ENCODE measurements at regions not wholly inside any gene's neighbourhood (a gene's known extent, or its start where the extent isn't known, plus 50 kb on each side); places are given as distances from the start of the nearest gene placed in this dataset.
"Not testable (repeated sequence)": the region's sequence is repeated elsewhere in the genome, so short reads cannot be mapped to it uniquely, and the experiment has no call there.

DNA sequence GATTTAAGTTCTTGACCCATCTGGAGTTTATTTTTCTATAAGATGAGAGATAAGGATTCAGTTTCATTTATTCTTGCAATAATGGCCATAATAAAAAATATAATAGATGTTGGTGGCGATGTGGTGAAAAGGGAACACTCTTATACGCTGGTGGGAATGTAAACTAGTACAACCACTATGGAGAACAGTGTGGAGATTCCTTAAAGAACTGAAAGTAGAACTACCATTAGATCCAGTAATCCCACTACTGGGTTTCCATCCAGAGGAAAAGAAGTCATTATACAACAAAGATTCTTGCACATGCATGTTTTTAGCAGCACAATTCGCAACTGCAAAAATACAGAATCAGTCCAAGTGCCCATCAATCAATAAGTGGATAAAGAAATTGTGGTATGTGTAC lies 1040.5 kb upstream of the GYPC start:
- DNase-seq (ENCODE audit: low spot score) = no peak

DNA sequence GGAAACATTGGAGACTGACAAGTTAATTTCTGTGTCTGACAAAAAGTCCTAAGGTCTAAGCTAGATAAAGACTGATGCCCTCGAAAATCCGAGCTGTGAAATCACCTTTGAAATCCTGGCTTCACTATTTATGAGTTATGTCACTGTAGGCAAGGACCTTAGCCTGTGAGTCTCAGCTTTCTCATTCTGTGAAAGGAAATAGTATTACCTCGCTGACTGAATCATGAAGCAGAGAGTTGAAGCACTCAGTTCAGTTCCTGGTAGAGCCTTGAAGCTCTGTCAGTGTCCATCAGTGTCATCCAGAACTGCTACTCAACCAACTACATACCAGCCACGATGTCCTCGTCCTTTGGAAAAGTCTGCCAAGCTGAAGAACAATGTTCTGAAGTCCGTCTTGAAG lies 1025.6 kb upstream of the GYPC start:
- no peak for DNase-seq (ENCODE audit: low spot score)

DNA sequence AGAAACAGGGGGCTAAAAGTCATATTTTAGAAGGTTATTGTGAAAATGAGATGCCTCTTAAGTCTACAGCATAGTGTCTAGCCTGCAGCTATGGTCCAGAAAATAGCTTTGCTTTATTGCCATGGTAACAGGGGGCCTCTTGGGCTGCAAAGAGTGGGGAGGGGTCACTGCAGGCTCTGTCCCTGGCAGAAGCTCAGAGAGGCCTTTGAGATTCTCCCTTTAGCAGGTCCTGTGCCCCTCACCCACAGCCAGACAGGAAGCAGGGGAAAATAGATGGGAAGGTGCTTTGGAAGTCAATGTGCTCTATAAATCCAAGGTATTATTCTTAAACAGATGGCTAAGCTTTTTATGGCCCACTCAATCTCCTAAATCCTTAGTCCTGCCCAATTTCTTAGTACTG lies 1021.3 kb upstream of the GYPC start:
- DNase-seq (ENCODE audit: low spot score) = no peak

DNA sequence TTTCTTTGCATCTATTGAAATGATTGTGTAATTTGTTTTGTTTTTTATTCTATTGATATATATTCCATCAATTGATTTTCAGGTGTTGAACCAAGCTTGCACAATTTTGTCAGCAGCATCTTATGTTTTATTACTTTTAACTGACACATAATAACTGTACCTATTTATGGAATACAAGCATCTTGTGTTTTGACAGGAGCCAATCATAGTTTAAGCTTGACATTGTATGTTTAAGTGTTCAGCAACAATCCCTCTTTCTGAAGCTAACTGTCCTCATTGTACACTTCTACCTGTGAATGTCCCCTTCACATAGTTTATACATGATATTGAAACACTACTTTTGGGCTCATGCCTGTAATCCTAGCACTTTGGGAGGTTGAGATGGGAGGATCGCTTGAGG lies 1017.6 kb upstream of the GYPC start:
- DNase-seq (ENCODE audit: low spot score) = no peak

DNA sequence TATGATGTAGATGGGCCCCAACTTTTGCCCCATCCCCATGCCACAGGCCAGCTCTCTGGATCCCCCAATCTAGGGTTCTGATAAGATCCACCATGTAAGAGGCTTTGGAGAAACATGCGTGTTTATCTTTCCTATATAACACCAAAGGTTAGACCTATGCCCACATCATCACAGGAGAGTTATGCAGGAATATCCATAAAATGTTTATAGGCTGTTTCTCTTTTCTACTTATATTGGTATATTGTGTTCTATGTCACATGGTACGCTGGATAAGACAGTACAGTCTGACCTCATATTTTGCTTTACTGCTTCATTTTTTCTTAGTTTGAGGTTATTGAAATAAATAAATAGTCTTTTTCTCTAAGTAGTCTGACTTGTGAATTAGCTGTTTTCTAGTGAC lies 1013.9 kb upstream of the GYPC start:
- DNase-seq (ENCODE audit: low spot score) = no peak

DNA sequence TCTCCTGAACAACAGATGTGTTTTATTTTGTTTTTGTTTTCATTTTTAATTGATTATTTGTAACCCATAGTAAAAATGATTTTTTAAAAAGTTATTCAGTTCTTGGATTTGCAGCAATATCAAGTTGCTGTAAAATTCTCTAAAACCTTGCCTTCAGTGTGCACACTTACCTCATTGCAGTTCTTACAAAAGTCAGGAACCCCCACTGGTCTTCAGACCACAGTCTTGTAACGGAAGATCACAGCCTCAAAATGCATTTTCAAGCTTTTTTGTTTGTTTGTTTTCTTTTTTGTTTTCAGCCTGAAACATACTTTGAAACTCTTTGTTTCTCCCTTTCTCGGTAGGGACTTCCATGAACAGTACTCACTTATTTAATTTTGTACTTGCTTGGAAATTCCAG lies 1012.8 kb upstream of the GYPC start:
- no peak for DNase-seq (ENCODE audit: low spot score)

DNA sequence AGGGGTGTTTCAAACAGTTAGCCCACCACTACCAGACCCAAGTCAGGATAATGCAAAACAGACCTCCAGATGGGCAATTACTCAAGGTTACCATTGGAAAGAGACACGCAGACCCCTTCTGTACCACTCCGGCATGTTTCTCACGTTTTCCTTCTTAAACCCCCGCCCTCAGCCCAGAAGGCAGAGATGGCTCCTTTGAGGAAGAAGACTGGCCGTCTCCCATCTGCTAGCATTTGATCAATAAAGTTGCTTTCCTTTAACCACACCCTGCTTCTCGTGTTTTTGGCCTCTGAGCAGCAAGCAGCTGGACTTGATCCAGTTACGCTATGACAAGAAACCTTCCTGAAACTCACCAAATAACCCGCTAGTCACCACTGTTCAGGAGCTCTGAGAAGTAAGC lies 1012.4 kb upstream of the GYPC start:
- DNase-seq (ENCODE audit: low spot score) = no peak

DNA sequence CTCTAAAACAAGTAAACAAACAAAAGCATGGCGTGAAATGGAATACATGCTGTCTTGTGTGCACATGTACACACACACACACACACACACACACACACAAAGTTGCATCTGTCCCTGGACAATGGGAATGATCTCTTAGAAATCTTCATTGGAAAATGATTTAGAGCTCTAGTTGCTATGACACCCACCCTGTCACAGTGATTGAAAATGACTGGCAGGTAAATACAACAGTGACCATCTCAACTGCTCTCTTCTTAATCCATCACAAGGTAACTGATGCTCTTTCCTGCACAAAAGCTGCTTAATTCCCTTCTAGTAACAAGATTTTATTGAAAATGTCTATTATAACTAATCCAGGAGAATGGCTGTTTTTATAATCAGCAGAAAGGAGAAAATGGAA lies 1011.7 kb upstream of the GYPC start:
- DNase-seq (ENCODE audit: low spot score) = no peak

DNA sequence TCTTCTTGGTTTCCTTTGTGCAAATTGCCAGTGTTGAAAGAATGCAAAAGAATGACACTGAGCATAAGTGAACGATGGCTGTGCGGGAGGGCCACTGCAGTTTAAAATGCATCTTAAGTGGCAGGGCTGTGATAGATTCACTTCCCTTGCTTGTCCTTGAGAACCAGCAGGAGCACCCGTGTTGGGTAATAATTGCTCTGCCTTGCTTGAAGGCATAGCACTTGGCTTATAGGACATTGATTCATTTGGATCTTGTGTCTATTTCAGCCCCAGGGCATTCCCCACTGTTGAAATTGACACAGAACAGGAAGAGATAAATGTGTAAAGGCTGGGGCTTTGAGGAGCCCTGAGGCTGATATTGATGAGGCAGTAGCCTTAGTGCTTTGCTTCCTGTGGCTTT lies 1003.7 kb upstream of the GYPC start:
- no peak for DNase-seq (ENCODE audit: low spot score)

DNA sequence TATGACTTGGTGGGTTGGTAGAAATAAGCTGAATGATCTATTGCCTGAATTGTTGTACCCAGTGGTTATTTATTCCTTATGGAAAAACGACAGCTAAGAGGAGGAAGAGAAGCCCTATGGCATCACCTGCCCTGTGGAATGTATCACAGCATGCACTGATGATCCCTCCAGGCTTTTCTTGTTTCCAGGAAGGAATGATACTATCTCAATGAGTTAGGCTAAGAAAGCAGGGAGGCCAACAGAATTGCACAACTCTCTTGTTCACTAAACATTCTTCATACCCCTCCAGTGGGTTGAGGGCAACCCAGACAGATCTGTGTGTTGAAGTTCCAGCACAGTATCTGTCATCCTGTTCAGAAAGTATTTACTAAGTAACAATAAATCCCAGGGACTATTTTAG lies 1001.7 kb upstream of the GYPC start:
- no peak for DNase-seq (ENCODE audit: low spot score)

DNA sequence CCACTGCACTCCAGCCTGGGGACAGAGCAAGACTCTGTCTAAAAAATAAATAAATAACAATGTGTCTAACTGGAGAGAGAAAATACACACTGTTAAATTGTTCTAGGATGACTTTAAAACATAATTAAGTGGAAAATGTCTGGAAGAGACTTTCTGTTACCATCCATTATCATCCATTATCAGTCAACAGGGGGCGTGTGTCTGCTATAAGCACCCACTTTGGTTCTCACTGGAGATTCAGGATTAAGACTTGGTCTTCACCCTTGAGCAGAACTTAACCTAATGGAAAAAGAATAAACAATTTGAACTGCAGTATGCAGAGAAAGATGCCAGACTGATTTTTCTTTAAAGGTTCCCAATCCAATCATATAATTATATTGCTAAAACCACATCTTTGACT lies 999.8 kb upstream of the GYPC start:
- DNase-seq (ENCODE audit: low spot score) = no peak

DNA sequence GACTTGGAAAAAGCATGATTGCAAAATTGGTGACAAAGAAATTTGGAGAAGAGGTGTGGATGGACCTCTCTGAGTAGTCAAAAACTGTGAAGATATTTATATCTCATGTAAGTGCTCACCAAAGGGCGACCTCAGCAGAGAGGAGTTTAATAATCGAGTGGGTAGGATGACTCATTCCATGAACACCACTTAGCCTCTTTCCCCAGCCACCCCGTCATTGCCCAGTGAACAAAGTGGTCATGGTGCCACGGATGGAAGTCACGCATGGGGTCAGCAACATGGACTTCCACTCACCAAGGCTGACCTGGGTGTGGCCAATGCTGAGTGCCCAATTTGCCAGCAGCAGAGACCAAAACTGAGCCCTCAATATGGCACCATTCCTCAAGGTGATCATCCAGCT lies 997.4 kb upstream of the GYPC start:
- no peak for DNase-seq (ENCODE audit: low spot score)

DNA sequence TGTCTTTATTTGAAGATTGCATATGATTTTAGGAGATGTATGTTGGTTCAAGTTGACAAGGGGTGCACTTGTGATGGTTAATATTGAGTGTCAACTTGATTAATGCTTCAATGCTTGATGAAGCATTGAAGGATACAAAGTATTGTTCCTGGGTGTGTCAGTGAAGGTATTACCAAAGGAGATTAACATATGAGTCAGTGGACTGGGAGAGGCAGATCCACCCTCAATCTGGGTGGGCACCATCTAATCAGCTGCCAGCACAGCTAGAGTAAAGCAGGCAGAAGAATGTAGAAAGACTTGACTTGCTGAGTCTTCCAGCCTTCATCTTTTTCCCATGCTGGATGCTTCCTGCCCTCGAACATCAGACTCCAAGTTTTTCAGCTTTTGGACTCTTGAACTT lies 995.6 kb upstream of the GYPC start:
- DNase-seq (ENCODE audit: low spot score) = not testable (repeated sequence)

DNA sequence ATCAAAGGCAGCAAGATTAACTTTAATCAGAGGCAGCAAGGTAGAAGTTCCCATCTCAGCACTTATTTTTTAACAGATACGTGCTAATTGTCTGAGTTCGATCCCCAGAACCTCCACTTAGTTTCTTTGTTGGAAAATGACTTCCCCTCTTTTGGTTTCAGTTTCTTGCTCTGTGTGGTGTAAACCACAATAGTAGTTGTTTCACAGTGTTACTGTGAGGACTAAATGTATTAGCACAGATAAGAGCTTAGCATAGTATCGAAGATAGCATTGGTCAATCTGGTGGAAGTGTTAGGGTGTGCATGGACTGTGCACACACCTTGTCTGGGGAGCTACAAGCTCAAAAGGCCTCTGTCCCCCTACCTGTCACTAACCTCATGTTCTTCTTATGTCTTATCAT lies 988.3 kb upstream of the GYPC start:
- DNase-seq (ENCODE audit: low spot score) = no peak

DNA sequence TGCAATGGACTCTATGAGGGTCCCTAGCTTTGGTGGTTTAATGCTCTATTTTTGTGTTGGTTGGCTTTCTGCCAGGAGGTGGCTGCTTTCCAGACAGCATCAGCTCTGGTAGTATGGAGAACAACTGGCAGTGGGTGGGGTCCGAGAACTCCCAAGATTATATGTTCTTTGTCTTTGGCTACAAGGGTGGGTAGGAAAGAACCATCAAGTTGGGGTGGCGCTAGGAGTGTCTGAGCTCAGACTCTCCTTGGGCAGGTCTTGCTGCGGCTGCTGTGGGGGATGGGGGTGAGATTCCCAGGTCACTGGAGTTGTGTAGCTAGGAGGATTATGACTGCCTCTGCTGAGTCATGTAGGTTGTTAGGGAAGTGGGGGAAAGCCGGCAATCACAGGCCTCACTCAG lies 976.1 kb upstream of the GYPC start:
- DNase-seq (ENCODE audit: low spot score) = no peak

DNA sequence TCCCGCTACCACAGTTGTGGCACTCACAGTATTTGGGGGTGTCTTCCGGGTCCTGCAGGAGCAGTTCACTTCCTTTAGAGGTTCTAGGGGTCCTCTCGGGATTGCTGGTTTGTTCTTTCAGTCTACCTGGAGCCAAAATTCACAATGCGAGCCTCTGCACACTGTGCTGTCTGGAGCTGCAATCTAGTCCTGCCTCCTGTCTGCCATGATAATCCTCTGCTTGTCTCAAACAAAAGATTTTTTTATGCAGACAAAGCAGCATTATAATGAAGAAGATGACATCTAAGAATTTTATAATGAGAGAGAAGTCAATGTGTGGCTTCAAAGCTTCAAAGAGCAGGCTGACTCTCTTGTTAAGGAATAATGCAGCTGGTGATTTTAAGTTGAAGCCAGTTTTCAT lies 975.1 kb upstream of the GYPC start:
- no peak for DNase-seq (ENCODE audit: low spot score)

DNA sequence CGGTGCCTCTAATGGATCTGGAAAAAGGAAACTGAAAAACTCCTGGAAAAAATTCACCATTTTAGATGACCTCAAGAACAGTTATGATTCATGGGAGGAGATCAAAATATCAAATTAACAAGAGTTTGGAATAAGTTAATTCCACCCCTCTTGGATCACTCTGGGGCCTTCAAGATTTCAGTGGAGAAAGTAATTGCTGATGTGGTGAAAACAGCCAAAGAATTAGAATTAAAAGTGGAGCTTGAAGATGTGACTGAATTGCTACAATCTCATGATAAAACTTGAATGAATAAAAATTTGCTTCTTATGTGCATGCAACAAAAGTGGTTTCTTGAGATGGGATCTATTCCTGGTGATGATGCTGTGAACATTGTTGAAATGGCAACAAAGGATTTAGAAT lies 974.4 kb upstream of the GYPC start:
- DNase-seq (ENCODE audit: low spot score) = no peak

DNA sequence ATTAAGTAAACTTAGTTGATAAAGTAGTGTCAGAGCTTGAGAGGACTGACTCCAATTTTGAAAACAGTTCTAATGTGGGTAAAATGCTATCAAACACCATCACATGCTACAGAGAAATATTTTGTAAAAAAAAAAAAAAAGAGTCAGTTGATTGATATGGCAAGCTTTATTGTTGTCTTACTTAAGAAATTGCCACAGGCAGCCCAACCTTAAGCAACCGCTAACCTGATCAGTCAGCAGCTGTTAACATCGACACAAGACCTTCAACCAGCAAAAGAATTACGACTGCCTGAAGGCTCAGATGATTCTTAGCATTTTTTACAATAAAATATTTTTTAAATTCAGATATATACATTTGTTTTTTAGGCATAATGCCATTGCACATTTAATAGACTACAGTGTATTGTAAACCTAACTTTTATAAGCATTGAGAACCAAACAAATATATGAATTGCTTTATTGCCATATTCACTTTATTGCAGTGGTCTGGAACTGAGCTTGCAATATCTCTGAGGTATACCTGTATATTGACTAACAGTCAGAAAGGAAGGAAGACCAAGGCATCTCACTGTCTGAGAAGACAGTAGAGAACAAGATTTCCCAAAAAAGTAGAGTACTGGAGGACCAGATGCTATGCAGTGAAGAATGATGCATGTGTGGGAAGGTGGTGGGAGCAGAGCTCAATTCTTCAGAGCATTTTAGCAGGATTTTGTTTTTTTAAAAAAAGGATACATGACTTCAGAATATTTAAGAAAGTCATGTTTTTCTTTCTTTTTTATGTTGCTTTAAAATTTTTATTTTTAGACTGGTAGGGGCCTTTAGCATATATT lies 973.8 kb upstream of the GYPC start:
- no peak for DNase-seq (ENCODE audit: low spot score)

DNA sequence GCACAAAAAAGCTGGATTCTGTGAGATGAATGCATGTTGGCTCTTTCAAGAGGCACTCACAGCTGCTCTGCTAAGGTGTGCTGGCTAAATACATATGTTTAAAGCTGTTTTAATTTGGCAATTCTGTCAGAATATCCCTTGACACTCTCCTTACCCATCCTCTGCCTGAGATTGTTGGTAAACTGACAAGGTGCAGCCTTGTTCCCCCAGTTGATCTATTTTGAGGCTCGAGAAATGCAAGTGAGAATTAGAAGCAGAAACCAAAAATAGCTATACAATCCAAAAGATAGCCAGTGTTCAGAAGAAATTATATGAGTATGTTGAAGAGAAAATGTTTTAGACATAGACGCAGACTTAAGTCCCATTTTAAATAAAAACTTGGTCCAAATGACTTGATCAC lies 971.7 kb upstream of the GYPC start:
- no peak for DNase-seq (ENCODE audit: low spot score)

DNA sequence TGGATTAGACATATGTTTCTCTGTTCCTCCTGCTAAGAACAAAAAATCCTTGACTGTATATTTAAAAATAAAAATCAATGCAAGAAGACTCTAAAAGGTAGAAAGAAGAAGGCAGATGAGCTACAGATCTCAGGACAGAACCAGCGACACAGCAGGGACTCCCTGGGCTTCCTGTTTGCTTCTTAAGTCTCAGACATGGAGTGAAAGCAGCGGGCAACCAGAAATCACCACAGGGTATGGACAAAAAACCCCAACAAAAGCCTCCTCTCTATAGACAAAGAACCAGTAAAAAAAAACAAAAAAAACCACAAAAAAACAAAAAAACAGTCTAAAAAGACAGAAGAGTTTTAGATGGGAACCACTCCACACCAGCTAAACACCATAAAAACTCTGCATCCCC lies 971.0 kb upstream of the GYPC start:
- no peak for DNase-seq (ENCODE audit: low spot score)

DNA sequence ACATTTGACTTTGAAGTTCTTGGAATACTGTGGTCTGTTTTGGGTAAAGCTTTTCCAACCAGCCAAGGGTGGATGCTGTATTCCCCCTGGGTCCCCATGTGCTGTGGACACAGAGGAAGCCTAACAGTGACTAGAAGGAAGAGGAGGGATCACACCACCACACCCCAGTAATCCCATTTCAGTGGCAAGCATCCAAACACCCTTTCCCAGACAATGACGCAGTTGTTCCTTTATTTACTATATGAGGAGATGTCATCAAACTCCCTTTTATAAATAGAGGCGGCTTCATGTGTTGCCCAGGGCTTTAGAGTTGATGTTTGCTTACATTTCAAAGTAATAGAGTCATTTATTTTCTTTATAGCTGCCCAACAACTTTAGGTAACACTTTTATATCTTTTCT lies 959.4 kb upstream of the GYPC start:
- DNase-seq (ENCODE audit: low spot score) = no peak

DNA sequence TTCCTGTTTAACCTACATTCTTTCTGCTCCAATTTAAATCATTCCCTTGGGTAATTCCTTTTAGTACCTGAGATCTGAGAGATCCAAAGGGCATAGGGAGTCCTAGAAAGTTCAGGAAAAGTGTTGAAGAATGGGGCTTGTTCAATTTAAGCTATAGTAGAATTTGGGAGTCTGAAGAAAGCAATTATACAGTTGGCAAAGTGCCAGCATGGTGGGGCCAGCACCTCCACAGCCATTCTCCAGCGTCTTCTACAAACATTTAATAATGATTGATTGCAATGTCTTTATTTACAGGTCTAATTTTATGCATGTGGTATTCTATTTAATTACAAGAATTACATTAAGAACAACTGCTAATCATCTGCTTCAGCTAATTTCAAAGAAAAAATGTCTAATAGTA lies 957.7 kb upstream of the GYPC start:
- DNase-seq (ENCODE audit: low spot score) = no peak

DNA sequence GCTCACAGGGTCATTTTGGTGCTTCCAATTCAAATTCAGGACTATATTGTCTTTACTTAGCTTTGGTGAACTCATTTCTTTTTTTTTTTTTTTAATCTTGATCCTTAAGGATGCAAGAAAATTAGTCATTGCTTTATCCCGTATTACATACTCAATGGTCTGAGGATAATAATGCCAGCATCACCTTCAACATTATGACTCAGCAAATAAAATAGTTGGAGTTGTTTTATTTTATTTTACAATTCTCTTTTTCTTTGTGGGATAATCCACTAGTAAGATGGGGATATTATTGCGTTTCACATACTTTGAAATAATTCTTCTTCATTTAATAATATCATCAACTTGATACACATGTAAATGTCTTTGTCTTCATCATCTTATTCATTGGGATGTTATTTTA lies 954.9 kb upstream of the GYPC start:
- DNase-seq (ENCODE audit: low spot score) = no peak

DNA sequence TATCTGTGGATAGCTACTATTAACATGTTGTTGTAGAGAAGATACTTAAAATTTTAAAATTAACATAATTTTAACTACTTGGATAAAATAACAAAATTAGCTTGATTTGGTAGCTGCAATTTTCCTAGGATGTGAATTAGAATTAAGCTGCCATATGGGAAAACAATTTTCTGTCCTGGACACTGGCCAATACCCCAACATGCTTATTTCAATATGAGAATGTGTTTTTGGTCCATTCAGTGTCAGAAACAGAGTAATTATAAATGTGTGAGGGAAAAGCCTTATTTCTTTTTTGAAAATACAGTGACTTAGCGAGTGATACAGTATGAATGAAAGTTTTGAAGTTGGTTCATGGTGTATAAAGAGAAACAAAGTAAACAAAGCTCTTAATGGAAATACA lies 948.3 kb upstream of the GYPC start:
- no peak for DNase-seq (ENCODE audit: low spot score)

DNA sequence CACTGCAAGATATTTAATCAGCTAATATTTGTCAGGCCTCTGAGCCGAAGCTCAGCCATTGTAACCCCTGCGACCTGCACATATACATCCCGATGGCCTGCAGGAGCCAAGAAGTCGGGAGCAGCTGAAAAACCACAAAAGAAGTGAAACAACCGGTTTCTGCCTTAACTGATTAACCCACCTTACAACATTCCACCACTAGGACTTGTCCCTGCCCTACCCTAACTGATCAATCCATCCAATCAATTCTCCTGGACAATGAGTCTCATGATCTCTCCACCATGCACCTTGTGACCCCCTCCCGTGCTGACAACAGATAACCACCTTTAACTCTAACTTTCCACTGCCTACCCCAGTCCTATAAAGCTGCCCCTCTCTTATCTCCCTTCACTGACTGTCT lies 945.4 kb upstream of the GYPC start:
- DNase-seq (ENCODE audit: low spot score) = no peak

All from hematopoietic multipotent progenitor cell treated with erythropoietin and hydrocortisone succinate and interleukin-3 and kit ligand, for 15 days (in vitro differentiated cells).